Osteocyte (in vitro differentiated cells): ENCODE measurements at regions not wholly inside any gene's neighbourhood (a gene's known extent, or its start where the extent isn't known, plus 50 kb on each side); places are given as distances from the start of the nearest gene placed in this dataset.

Source experiments
- DNase-seq: peaks from one replicate; pipeline ENCODE4 v3.0.0; 2021; ENCODE audit warnings: mixed read lengths; ENCODE audit not compliant: unreplicated experiment; ENCODE audit errors: extremely low spot score
- H3K27ac Mint-ChIP-seq: one replicate; pipeline ENCODE4 v1.8.0; 2021; ENCODE audit warnings: mild to moderate bottlenecking, mixed read lengths; ENCODE audit not compliant: unreplicated experiment
- H3K27me3 Mint-ChIP-seq: one replicate; pipeline ENCODE4 v1.8.0; 2021; ENCODE audit warnings: mixed read lengths; ENCODE audit not compliant: unreplicated experiment
- H3K36me3 Mint-ChIP-seq: one replicate; pipeline ENCODE4 v1.8.0; 2021; ENCODE audit warnings: mixed read lengths; ENCODE audit not compliant: unreplicated experiment
- H3K4me1 Mint-ChIP-seq: one replicate; pipeline ENCODE4 v1.8.0; 2021; ENCODE audit warnings: mixed read lengths; ENCODE audit not compliant: unreplicated experiment
- H3K4me3 Mint-ChIP-seq: one replicate; pipeline ENCODE4 v1.8.0; 2021; ENCODE audit warnings: mild to moderate bottlenecking, moderate library complexity, mixed read lengths; ENCODE audit not compliant: unreplicated experiment
- H3K9me3 Mint-ChIP-seq: one replicate; pipeline ENCODE4 v1.8.0; 2021; ENCODE audit warnings: mixed read lengths; ENCODE audit not compliant: unreplicated experiment
- CTCF ChIP-seq: fragments of 200-600 bp; sonication (generic); IDR thresholded peaks from 2 replicates; pipeline ENCODE4 v1.5.0; 2021; ENCODE audit warnings: antibody characterized with exemption, mild to moderate bottlenecking, moderate library complexity

GRCh38 chr22:48459259-48459658 is 1368.4 kb downstream of the BRD1 start:
- H3K27ac Mint-ChIP-seq, result no peak overlapping the region
- no peaks in the 10 kb centered on the region for H3K36me3 Mint-ChIP-seq
- H3K9me3 Mint-ChIP-seq, result no peaks in the 10 kb centered on the region
- DNase-seq, result no peak
- peaks cover 2% of the 10 kb centered on the region for H3K4me1 Mint-ChIP-seq
- peaks cover 6% of the 10 kb centered on the region for H3K27me3 Mint-ChIP-seq
- H3K4me3 Mint-ChIP-seq, result no peak overlapping the region
- TF ChIP-seq CTCF, result no peak

GRCh38 chr22:48456449-48456848 is 1371.2 kb downstream of the BRD1 start:
- H3K4me3 Mint-ChIP-seq, result no peak overlapping the region
- H3K9me3 Mint-ChIP-seq, result no peaks in the 10 kb centered on the region
- peaks cover 2% of the 10 kb centered on the region for H3K4me1 Mint-ChIP-seq
- no peaks in the 10 kb centered on the region for H3K36me3 Mint-ChIP-seq
- TF ChIP-seq CTCF, result no peak
- no peak for DNase-seq
- H3K27me3 Mint-ChIP-seq, result peaks cover 3% of the 10 kb centered on the region
- H3K27ac Mint-ChIP-seq, result no peak overlapping the region

- Mint-ChIP-seq H3K27ac (no peak overlapping the region), H3K27me3 (no peaks in the 10 kb centered on the region), H3K36me3 (no peaks in the 10 kb centered on the region), H3K4me3 (no peak overlapping the region), H3K4me1 (peaks cover 11% of the 10 kb centered on the region), H3K9me3 (no peaks in the 10 kb centered on the region)
- TF ChIP-seq CTCF, result no peak
- no peak for DNase-seq
Measured at GRCh38 chr22:48453751-48454485, 1373.8 kb downstream of the BRD1 start.

- Mint-ChIP-seq H3K9me3 (no peaks in the 10 kb centered on the region), H3K27me3 (no peaks in the 10 kb centered on the region)
- no peak for DNase-seq
Measured at GRCh38 chr22:48453171-48453570, 1374.5 kb downstream of the BRD1 start.

GRCh38 chr22:48452766-48453165 is 1374.9 kb downstream of the BRD1 start:
- no peaks in the 10 kb centered on the region for H3K36me3 Mint-ChIP-seq
- no peaks in the 10 kb centered on the region for H3K27me3 Mint-ChIP-seq

More at GRCh38 chr22:48453171-48453570, 1374.5 kb downstream of the BRD1 start:
- Mint-ChIP-seq H3K4me1 (peaks cover 11% of the 10 kb centered on the region), H3K36me3 (no peaks in the 10 kb centered on the region), H3K4me3 (no peak overlapping the region), H3K27ac (no peak overlapping the region)
- no peak for TF ChIP-seq CTCF

More at GRCh38 chr22:48452766-48453165, 1374.9 kb downstream of the BRD1 start:
- no peak overlapping the region for H3K4me3 Mint-ChIP-seq
- H3K4me1 Mint-ChIP-seq, result peaks cover 11% of the 10 kb centered on the region
- DNase-seq, result no peak
- TF ChIP-seq CTCF, result no peak
- H3K27ac Mint-ChIP-seq, result no peak overlapping the region
- no peaks in the 10 kb centered on the region for H3K9me3 Mint-ChIP-seq
